ENCODE measurements at regions not wholly inside any gene's neighbourhood (a gene's known extent, or its start where the extent isn't known, plus 50 kb on each side); places are given as distances from the start of the nearest gene placed in this dataset.

DNA sequence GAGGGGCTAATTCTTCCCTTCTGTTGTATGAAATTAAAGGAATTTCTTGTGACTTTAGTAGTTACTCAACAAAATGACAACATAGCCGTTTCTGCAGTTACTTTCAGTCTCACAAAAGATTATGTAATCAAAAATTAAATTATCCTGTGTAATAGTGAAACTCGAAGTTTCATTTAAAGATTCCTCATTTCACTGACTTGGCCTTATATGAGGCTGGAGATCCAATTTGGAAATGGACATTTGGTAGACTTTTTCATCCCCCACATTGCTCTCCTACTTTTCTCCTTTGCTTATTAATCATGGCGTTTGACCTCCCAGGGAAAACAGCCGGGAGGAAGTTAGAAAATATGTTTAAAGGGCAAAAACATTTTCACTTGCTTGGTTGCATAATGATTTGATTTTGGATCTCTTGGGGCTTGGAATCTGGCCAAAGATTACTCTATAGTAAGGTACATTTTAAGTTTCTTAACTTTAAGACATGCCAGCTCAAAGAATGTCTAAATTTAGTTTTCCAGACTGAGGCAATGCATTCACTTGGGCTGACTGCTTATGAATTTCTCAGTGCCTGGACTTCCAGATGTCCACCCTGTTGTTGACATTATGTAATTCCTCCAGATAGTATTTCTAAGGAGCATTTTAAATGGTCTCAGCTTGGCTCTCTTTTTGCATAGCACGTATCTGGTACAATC, 1364.9 kb upstream of the MIR17HG start:
- Histone ChIP-seq H3K4me3 (ENCODE audit: extremely low read depth, insufficient read depth, low read length, poor library complexity, severe bottlenecking) (no peak overlapping the region), H3K4me1 (ENCODE audit: control insufficient read depth, insufficient read depth, low read length, poor library complexity, severe bottlenecking) (no peaks in the 10 kb centered on the region), H3K36me3 (ENCODE audit: control insufficient read depth, insufficient read depth, low read length) (no peaks in the 10 kb centered on the region), H3K27ac (ENCODE audit: low read depth, low read length, severe bottlenecking) (no peak overlapping the region), H3K9me3 (ENCODE audit: control insufficient read depth, low read length) (no peaks in the 10 kb centered on the region)
- 100% methylated on average over 1 of the region's 5 CpGs; no CpG with 5 or more reads in 1 of the 2 experiments for WGBS, 2 experiments (ENCODE audit: insufficient coverage in 2 of 2)

DNA sequence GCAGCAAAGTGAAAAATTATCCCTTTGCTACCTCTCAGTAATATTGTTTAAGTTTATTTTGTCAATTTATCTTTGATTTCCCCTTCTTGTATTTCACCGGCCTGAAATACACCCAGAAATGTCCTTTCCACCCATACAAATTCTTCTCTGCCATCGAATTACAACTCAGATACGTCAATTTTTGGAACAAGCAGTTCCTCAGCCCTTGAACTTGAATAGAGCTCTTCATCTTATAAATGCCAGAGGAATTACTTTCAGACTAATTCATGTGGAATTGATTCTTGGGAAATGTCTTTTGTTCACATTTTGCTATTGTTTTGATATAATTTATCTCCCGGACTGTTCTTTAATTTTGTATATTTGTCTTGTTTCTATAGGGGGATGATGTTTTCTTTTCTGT, 1359.3 kb upstream of the MIR17HG start:
- Histone ChIP-seq H3K4me3 (ENCODE audit: extremely low read depth, insufficient read depth, low read length, poor library complexity, severe bottlenecking) (no peak overlapping the region), H3K27ac (ENCODE audit: low read depth, low read length, severe bottlenecking) (no peak overlapping the region), H3K4me1 (ENCODE audit: control insufficient read depth, insufficient read depth, low read length, poor library complexity, severe bottlenecking) (no peaks in the 10 kb centered on the region), H3K9me3 (ENCODE audit: control insufficient read depth, low read length) (no peaks in the 10 kb centered on the region), H3K36me3 (ENCODE audit: control insufficient read depth, insufficient read depth, low read length) (no peaks in the 10 kb centered on the region)
- 90 to 91% methylated on average over 3 to 4 of the region's 4 CpGs for WGBS, 2 experiments (ENCODE audit: insufficient coverage in 2 of 2)

DNA sequence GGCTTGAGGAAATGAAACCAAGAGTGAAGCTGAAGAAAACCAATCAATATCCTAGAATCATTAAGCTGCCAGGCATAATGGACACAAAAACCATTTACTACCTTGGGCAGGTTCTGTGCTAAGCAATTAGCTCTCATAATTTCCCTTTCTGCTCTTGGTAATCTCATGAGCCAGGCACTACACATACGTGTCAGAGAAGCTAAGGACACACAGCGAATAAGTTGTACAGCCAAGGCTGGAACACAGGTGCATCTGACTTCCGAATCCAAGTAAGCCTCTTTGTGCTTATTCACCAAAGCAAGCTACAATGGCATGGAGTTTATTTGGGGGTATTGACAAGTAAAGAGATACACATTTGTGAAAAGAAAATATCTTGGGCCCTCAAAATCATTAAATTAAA, 1343.9 kb upstream of the MIR17HG start:
- no peaks in the 10 kb centered on the region for H3K36me3 ChIP-seq (ENCODE audit: control insufficient read depth, insufficient read depth, low read length)
- WGBS, 2 experiments (ENCODE audit: insufficient coverage in 2 of 2), result 94% methylated on average over 2 of the region's 3 CpGs; no CpG with 5 or more reads in 1 of the 2 experiments

DNA sequence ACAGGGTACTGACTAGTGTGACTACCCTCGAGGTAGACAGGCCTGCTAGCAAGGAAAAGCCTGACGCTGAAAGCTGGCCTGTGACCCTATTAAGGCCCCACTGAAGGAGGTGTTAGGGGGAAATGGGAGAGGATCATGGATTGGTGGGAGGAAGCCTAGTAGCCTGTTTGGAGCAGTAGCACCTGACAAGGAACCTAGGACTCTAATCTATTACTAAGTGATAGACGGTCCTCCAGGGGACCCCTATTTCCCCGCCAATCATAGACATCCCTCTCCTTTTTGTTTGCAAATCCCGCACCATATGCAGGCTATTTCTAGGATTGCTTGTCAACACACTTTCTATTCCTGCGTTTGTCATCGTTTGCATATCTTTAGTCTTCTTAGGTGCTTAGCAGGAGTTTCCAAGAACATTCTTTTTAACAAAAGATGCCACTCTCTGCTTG, 1338.8 kb upstream of the MIR17HG start:
- Histone ChIP-seq H3K36me3 (ENCODE audit: control insufficient read depth, insufficient read depth, low read length) (no peaks in the 10 kb centered on the region), H3K9me3 (ENCODE audit: control insufficient read depth, low read length) (no peaks in the 10 kb centered on the region), H3K27ac (ENCODE audit: low read depth, low read length, severe bottlenecking) (no peak overlapping the region), H3K4me1 (ENCODE audit: control insufficient read depth, insufficient read depth, low read length, poor library complexity, severe bottlenecking) (no peaks in the 10 kb centered on the region), H3K4me3 (ENCODE audit: extremely low read depth, insufficient read depth, low read length, poor library complexity, severe bottlenecking) (no peak overlapping the region)
- 37 to 42% methylated on average over 6 of the region's 7 CpGs for WGBS, 2 experiments (ENCODE audit: insufficient coverage in 2 of 2)

More for the DNA sequence above, 1343.9 kb upstream of the MIR17HG start:
- Histone ChIP-seq H3K4me1 (ENCODE audit: control insufficient read depth, insufficient read depth, low read length, poor library complexity, severe bottlenecking) (no peaks in the 10 kb centered on the region), H3K9me3 (ENCODE audit: control insufficient read depth, low read length) (no peaks in the 10 kb centered on the region), H3K27ac (ENCODE audit: low read depth, low read length, severe bottlenecking) (no peak overlapping the region), H3K4me3 (ENCODE audit: extremely low read depth, insufficient read depth, low read length, poor library complexity, severe bottlenecking) (no peak overlapping the region)

DNA sequence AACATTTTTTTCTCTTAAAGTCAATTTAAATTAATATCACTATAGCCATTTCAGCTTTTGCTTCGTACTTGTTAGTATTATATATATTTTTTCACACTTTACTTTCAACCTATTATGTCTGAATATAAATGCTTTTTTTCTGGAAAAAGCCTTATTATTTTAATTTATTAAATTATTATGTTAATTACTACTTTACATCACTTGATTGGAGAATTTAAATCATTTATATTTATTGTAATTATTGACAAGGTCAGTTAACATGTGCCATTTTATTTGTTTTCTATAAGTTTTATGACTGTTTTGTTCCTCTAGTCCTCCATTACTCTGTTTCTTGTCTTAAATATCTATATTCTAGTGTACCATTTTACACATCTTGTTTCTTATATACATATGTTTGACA, 1333.4 kb upstream of the MIR17HG start:
- Histone ChIP-seq H3K9me3 (ENCODE audit: control insufficient read depth, low read length) (no peaks in the 10 kb centered on the region), H3K4me3 (ENCODE audit: extremely low read depth, insufficient read depth, low read length, poor library complexity, severe bottlenecking) (no peak overlapping the region), H3K36me3 (ENCODE audit: control insufficient read depth, insufficient read depth, low read length) (no peaks in the 10 kb centered on the region), H3K27ac (ENCODE audit: low read depth, low read length, severe bottlenecking) (no peak overlapping the region), H3K4me1 (ENCODE audit: control insufficient read depth, insufficient read depth, low read length, poor library complexity, severe bottlenecking) (no peaks in the 10 kb centered on the region)
- WGBS, 2 experiments (ENCODE audit: insufficient coverage in 2 of 2), result no CpG with 5 or more reads among the region's 1 CpG

DNA sequence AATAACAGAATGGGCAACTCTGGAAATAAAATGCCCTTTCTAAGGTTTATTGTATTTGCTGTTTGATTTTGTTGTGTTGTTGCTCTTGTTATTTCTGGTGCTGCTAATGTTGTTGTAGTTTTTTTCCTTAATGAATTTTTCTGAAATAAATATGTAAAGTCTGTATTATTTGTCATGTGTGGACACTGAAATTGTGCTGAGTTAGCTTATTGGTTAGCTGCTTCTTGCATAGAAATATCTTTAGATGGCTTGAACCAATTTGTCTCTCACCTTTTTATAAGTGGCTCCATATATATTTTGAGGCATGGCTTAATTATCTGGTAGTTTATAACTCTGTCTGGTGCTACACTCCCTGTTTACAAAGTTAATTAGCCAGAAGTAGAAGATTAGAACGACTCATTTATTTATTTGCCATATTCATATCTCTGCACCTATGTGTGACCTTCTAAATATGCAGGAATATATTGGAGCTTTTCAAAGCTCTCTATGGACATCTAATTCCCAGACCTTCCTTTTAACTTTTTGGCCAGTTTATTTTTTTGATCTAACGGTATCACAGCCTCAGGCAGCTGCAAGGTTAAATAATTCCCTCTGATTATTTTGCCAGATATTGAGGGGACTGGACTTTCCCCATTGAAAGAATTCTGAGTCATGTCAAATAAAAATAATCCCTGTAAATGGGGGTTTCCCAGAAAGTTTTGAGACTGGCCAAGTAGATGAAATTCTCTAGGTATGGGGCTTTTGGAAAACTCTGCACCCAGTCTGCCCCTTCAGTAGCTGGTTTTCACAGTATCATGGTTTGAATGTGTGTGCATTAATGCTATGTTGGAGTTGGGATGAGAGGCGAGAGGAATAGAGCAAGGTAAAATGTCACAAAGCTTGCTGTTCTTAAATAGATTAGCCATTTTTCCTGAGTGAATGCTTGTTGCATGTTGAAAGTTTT, 1331.7 kb upstream of the MIR17HG start:
- Histone ChIP-seq H3K27ac (ENCODE audit: low read depth, low read length, severe bottlenecking) (no peak overlapping the region), H3K9me3 (ENCODE audit: control insufficient read depth, low read length) (no peaks in the 10 kb centered on the region), H3K36me3 (ENCODE audit: control insufficient read depth, insufficient read depth, low read length) (no peaks in the 10 kb centered on the region), H3K4me1 (ENCODE audit: control insufficient read depth, insufficient read depth, low read length, poor library complexity, severe bottlenecking) (no peaks in the 10 kb centered on the region), H3K4me3 (ENCODE audit: extremely low read depth, insufficient read depth, low read length, poor library complexity, severe bottlenecking) (no peak overlapping the region)
- WGBS, 2 experiments (ENCODE audit: insufficient coverage in 2 of 2), result 89 to 100% methylated on average over 1 to 3 of the region's 3 CpGs

DNA sequence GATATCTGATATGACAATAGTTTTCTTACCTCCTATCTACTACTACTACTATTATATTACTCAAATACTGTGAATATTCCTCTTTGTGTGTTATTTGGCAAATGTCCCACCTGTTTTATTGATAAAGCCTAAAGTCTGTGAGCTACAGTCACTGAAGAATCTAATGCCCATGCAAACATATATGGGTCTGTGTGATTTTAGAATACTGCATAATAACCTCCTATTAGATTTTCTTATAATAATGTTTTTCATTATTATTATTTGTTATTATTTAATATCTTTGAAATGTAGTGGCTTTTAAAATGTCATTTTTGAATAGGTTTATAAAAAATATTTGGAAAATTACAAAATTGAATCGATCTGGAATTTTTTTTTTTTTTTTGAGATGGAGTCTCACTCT, 1330.8 kb upstream of the MIR17HG start:
- no peaks in the 10 kb centered on the region for H3K4me1 ChIP-seq (ENCODE audit: control insufficient read depth, insufficient read depth, low read length, poor library complexity, severe bottlenecking)
- no peak overlapping the region for H3K4me3 ChIP-seq (ENCODE audit: extremely low read depth, insufficient read depth, low read length, poor library complexity, severe bottlenecking)
- H3K9me3 ChIP-seq (ENCODE audit: control insufficient read depth, low read length), result no peaks in the 10 kb centered on the region
- no peaks in the 10 kb centered on the region for H3K36me3 ChIP-seq (ENCODE audit: control insufficient read depth, insufficient read depth, low read length)
- H3K27ac ChIP-seq (ENCODE audit: low read depth, low read length, severe bottlenecking), result no peak overlapping the region
- WGBS, 2 experiments (ENCODE audit: insufficient coverage in 2 of 2), result 100% methylated on average over 1 of the region's 1 CpG; no CpG with 5 or more reads in 1 of the 2 experiments

DNA sequence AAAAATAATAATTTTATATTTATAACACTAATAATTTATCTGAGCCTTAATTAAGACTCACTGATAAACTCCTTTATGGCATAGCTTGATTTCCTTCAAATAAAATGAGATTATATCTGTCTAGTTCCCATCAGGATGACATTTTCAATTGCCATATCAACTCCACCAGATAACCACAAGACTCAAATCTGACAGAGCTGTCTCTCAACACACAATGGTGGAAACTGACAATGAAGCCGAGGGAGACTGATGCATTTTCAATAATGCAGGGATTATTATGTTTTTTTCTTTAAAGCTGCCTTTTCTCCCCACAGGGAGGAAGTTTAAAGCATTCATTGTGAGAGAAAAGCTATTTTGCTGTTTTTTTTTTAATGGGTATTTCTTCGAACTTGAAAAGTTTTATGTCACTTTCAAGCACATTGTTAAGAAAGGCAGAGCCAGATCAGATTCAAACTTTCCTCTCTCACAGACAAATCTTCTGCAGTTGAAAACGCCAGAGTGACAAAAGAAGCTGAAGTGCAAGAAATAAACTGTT, 1326.9 kb upstream of the MIR17HG start:
- no peak overlapping the region for H3K4me3 ChIP-seq (ENCODE audit: extremely low read depth, insufficient read depth, low read length, poor library complexity, severe bottlenecking)
- 87 to 88% methylated on average over 1 to 2 of the region's 3 CpGs for WGBS, 2 experiments (ENCODE audit: insufficient coverage in 2 of 2)
- no peaks in the 10 kb centered on the region for H3K9me3 ChIP-seq (ENCODE audit: control insufficient read depth, low read length)
- H3K36me3 ChIP-seq (ENCODE audit: control insufficient read depth, insufficient read depth, low read length), result no peaks in the 10 kb centered on the region
- no peak overlapping the region for H3K27ac ChIP-seq (ENCODE audit: low read depth, low read length, severe bottlenecking)
- no peaks in the 10 kb centered on the region for H3K4me1 ChIP-seq (ENCODE audit: control insufficient read depth, insufficient read depth, low read length, poor library complexity, severe bottlenecking)

DNA sequence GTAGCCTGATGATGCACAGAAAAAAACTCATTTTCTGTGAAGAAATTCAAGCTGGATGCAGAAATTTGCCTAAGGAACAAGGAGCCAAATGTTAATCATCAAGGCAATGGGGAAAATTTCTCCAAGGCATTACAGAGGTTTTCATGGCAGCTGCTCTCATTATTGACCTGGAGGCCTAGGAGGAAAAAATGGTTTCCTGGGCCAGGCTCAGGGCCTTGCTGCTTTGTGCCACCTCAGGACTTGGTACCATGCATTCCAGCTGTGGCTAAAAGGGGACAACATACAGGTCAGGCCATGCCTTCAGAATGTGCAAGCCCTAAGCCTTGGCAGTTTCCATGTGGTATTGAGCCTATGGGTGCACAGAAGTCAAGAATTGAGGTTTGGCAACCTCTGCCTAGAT, 1320.1 kb upstream of the MIR17HG start:
- H3K4me3 ChIP-seq (ENCODE audit: extremely low read depth, insufficient read depth, low read length, poor library complexity, severe bottlenecking), result no peak overlapping the region

DNA sequence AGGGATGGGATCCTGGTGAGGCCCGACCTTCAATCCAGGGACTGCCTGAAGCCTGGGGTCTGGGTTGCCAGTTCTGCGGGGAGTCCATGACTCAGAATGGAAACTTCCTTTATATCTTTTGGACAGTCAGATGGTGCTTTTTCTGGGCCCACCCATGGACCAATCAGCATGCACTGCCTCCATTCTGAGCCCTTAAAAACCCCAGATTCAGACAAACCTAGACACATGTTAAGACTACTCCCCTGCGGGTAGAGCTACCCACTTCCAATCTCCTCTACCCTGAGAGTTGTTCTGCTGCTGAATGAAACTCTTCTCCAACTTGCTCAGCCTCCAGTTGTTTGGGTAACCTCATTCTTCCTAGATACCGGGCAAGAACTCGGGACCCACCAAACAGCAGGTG, 1315.2 kb upstream of the MIR17HG start:
- Histone ChIP-seq H3K27ac (ENCODE audit: low read depth, low read length, severe bottlenecking) (no peak overlapping the region), H3K4me1 (ENCODE audit: control insufficient read depth, insufficient read depth, low read length, poor library complexity, severe bottlenecking) (no peaks in the 10 kb centered on the region), H3K36me3 (ENCODE audit: control insufficient read depth, insufficient read depth, low read length) (no peaks in the 10 kb centered on the region), H3K9me3 (ENCODE audit: control insufficient read depth, low read length) (peaks cover 9% of the 10 kb centered on the region), H3K4me3 (ENCODE audit: extremely low read depth, insufficient read depth, low read length, poor library complexity, severe bottlenecking) (no peak overlapping the region)
- WGBS, 2 experiments (ENCODE audit: insufficient coverage in 2 of 2), result 88 to 93% methylated on average over 4 to 5 of the region's 5 CpGs

More for the DNA sequence above, 1320.1 kb upstream of the MIR17HG start:
- H3K4me1 ChIP-seq (ENCODE audit: control insufficient read depth, insufficient read depth, low read length, poor library complexity, severe bottlenecking), result no peaks in the 10 kb centered on the region
- H3K27ac ChIP-seq (ENCODE audit: low read depth, low read length, severe bottlenecking), result no peak overlapping the region
- H3K9me3 ChIP-seq (ENCODE audit: control insufficient read depth, low read length), result peaks cover 12% of the 10 kb centered on the region
- H3K36me3 ChIP-seq (ENCODE audit: control insufficient read depth, insufficient read depth, low read length), result no peaks in the 10 kb centered on the region

All from mesodermal cell (in vitro differentiated cells).